Activated T-cell treated with anti-CD3 and anti-CD28 coated beads, Interleukin-2, amount 50 U/mL, for 48 hours (primary cell): ENCODE measurements at regions not wholly inside any gene's neighbourhood (a gene's known extent, or its start where the extent isn't known, plus 50 kb on each side); places are given as distances from the start of the nearest gene placed in this dataset.

Experiments used
- DNase-seq, 2 experiments: peaks; one replicate each; pipeline ENCODE4 v3.0.0-alpha.2; 2020

DNA sequence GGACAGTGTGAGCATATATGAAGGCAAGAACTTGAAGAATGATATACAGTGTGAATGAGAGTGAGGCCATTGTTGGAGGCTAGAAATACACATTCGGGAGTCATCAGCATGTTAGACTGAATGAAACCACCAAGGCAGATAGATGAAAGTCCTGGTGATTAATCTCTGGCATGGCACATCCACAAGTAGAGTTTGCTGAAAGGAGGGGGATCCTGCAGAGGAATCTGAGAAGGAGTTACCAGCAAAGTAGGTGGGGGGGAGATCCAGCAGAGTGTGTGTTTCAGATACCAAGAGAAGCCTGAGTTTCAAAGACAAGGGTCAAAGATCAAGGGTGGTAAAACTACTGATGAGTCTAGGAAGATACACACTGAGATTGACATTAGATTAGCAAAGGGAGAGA lies 426.7 kb upstream of the DCN start:
- DNase-seq = no peak

DNA sequence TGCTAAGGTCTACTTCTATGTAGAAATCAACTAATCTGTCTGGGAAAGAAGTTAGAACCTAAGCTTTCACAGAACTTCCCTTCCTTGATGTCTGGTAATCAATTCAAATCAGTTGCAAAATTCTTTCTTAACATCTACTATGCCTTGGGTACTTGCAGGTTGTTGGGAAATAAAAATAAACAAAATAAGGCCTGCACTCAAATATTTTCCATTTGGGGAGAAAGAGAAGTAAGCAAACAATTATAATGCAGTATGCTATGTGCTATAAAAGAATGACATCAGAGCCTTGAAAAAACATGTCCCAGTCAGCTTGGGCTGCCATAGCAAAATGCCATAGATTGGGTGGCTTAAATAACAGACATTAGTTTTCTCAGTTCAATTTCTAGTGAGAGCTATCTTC lies 425.9 kb upstream of the DCN start:
- DNase-seq = no peak

DNA sequence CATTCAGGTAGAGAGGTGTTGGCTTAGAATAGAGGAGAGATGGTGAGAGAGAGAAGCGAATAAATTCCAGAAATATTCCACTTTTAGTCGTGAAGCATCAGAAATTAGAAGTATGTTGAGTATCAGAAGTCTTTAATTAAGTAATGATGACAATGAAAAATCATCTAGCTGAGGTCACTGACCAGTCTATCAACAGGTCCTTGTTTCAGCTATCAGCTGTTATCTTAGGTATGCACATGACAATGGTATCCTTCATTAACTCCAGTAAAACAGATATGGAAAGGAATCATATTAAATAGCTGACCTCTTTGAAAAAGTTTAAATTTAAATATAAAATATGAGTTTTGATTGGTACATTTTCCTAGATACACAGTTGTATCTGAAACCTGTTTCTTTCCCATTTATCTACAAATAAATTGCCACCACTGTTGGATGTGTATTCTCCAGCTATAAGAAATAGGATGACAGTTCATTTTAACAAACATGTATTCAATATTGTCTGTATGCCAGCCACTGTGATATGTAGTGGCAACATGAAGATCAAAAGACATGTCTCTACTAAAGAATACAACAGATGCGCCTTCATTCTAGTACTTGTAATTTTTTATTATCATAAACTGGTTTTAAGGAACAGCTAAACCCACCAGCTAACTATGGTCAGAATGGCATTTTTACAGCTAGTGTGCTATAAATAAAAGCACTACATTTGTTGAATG lies 424.2 kb upstream of the DCN start:
- no peak for DNase-seq

DNA sequence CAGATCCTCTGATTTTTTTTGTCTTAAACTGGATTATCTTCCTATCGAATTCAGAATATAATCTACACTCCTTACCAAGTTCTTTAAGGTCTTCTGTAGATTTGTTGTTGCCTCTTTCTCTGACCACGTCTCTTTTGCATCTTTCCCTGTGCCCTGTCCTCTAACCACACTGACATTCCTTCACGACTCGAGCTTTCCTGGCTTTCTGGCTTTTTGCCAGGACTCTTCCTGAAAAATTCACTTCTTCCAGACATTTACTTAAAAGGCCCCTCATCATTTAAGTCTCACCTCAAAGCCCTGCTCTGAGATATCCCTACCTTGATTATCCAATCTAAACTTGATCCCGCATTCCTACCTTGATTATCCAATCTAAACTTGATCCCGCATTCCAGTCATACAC lies 422.3 kb upstream of the DCN start:
- no peak for DNase-seq

DNA sequence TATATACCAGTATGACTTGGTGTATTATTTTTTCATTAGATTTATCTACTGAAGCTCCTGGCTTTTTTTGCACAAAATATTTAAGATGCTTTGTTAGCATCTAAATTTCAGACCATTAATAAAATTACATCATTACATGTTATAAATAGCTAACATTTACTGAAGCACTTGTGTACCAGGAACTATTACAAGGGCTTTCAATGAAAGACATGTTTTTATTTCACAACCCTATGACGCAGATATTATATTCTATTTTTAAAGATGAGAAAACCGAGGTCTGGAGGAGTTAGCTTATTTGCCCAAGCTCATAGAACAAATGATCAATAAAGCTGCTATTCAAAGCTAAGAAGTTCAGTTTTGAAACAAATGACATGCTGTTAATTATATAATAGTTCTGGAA lies 420.4 kb upstream of the DCN start:
- no peak for DNase-seq

DNA sequence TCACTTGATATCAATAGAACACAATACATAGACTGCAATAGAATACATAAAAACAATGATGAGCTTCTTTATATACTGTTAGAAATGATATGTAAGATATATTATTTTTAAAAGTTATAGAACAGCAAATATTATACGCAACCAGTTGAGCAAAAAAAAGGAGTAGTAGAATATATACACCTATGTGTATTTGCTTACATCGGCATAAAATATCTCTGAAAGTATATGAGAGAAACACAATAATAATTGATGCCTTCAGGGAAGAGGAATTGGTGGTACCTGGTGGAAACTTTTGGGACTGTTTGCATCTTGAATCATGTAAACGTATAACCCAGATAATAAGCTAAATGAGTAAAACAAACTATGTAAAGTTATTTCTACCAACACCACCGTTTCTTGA lies 418.4 kb upstream of the DCN start:
- no peak for DNase-seq

DNA sequence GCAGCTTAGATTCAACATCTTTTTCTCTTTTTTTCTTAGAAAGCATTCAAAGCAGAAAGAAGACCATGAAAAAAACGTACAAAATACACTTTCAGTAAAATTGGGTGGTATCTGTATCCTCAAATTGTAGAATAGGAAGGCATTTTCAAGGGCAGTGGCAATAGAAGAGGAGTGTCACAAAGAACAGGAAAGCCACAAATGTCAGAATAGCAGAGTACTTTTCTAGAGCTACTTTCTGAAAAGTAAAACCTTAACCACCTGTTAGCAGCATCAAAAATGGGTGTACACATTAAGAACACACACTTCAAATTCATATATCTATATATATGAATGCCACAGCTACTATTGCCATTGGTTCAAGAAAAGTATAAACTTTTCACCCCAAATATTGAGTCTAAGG lies 412.1 kb upstream of the DCN start:
- DNase-seq = no peak

DNA sequence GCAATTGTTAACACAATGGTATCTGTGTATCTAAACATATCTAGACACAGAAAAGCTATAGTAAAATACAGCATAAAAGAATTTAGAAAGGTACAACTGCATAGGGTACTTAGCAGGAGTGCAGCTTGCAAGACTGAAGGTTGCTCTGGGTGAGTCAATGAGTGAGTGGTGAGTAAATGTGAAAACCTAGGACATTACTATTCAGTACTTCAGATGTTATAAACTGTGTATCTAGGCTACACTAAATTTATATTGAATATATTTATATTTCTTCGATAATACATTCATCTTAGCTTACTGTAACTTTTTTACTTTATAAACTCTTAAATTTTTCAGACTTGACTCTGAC lies 409.0 kb upstream of the DCN start:
- no peak for DNase-seq

DNA sequence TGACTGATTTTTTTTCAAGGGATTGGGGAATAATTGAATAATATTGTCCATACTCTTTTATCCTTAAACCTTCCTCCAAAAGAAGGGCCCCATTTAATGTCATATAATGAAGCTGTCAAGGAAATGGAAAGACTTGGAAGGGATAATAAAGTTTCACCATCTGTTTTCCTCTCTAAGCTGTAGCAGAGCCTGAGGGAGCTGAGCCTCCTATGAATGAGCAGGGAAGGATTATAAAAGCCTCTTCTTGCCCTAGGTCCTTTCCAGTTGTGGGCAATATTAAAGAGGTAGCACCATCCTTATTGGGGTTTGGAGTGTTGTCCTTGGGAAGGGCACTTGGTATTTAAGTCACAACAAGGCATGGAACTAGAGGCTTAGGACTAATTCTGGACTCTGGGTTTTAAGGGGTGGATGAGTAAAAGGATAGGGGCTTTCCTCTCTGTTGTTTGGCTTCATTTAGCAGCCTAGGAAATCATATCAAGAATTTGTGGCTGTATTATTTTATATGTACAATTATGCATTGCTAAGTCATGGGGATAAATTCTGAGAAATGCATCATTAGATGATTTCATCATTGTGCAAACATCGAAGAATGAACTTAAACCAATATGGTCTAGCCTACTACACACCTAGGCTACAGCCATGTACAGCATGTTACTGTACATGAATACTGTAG lies 408.5 kb upstream of the DCN start:
- no peak for DNase-seq

DNA sequence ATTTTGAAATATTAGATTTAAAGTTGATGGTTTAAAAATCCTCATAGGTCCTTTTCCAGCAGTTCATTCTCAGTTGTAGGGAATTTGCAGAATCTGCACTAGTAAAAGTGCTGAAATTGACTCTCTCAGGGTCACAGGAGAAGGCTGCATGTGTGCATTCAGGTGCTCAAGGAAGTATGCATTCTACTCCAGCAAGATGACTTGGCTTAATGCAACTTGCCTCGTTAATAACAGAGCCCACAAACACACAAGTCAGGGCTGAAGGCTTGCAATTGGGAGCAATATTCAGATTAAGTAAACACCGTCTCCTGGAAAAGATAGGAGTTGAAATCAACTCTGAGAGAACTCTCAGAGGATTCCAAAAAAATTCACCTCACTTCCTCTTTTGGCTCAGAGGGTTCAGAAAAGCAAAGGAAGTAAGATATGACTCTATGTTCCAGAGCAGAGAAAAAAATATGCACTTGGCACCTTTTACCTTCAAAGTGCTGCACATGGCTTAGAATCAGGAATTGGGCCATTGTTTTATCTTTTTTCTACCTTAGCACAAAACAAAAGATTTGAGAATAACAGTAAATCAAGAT lies 406.3 kb upstream of the DCN start:
- no peak for DNase-seq

DNA sequence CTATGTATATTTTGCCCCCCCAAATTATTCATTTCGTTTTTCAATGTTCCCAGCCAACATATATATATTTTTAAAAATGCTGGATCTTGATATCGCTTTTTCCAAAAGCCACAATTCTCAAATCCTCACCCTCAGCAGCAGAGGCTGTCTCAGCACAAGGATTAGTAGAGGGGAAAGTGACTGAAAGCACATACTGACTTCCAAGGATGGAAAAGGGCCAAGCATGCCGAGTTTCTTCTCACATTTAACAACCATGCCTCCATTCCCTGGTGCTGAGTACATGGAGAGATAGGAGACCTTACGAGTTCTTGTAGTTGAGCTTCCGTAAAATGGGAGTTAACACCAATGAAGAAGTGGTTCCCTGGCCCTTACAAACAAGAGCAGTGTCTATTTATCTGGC lies 403.4 kb upstream of the DCN start:
- no peak for DNase-seq

DNA sequence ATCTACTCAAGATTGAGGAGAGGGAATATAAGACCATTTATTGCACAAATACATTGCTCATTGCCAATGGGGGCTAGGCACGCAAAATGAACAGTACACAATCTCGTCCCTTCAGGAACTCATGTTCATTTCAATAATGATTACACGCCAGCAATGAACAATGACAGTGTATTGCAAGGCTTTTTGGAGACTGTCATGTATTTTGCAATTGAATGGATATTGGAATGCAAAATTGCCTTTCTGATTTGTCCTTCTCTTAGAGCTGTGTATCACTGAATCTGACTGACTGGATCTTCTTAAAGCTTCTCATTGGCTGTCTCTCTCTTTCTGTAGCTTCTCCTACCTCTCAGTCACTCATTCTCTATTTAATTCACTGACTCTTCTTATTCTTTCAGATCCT lies 400.2 kb upstream of the DCN start:
- no peak for DNase-seq

DNA sequence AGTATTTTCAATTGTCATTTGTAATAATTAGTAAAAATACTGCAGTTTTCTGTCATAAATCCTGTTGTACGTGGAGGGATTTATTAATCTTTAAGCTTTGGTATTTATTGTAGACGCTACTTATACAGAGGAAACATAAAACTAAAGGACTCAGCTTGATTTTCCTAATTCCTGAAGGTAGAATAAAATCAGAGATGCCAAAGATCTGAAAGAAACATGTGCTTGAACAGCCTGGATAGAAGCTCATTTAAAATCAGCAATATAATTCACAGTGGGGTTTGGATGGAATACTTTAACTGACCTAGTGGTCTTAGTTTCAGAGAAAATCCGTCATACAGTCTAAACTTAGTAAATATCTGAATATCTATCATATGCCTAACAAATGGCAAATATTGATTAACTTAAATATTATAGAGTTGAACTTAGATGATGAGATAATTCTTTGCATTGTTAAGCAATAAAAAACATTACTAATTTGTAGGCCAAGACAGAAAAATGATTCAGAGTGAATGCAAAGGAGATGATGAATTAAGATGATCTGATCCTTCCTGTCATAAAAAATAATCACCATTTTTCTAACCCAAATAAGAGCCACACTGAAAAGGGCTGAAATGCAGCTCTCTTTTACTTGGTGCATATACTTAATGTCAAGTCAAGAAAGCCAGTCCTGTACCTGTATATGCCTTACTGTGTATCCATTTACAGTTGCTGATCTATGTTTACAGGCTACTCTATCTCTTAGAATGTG lies 397.1 kb upstream of the DCN start:
- no peak for DNase-seq

DNA sequence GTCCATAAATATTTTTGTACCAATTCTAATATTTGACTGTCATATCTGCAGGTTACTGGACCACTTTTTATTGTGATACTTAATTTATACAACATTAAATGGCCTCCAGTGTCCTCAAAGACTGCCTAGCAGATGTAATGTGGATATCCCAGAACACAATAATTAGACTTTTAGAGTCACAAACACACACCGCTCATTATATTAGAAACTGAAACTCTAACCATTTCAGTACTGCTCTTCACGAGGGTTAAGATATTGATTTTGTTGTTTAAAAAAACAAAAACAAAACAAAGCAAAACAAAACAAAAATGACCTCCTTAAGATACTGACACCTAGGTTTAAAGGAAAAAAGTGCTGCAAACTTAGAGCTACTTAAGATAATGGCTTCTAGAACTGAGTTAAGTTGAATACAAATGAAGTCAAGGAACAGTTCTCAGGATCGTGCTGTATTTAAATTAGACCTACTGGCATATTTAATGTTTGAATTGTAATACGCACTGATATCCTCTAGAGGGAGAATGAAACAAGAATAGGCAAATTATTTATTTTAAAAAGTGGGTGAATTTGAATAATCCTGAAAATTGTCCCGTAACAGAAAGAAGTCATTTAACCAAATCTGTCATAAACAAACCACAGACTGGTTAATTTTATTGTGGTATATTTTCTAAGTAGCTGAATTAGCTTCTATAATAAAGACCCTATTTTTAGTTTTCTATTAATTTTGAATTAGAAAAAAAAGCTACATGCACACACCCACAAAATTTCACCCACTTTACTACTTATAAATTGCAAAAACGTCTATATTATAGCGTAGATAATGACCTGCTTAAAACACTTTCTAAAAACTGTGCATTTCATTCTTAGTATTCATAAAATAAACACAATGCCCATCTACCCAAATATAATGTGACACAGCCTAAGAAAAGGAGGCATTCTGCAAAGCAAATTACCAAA lies 395.2 kb upstream of the DCN start:
- no peak for DNase-seq

DNA sequence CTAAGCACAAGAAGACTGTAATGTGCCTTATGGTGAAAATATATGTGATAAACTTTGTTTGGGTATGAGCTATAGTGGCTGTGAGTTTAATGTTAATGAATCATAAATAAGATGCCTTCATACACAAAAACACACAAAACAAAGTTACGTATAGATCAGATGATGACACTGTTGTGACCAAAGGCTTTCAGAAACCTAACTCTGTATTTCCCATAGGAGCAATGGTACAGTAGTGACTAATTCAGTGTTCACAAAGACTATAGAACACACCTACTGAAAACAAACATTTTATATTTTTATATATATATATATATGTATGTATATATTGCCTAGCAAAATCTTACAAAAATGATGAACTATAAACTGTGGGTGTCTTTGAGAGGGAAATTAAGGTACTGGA lies 393.8 kb upstream of the DCN start:
- no peak for DNase-seq

DNA sequence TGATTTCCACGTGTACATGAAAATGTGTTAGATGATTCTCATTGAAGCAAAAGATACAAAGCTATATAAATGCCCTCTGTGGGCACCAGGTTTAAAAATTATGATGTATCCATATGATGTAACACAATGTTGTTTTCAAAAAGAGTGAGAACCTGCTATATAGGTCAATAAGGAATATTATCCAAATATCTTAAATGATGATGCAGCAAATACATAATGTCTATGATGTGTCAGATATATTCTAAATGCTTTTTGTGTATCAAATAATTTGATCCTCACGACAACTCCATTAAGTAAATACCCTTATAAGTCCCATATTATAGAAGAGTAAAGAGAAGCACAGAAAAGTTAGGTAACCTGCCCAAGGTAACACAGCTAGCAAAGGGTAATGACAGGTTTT lies 393.0 kb upstream of the DCN start:
- DNase-seq = no peak

DNA sequence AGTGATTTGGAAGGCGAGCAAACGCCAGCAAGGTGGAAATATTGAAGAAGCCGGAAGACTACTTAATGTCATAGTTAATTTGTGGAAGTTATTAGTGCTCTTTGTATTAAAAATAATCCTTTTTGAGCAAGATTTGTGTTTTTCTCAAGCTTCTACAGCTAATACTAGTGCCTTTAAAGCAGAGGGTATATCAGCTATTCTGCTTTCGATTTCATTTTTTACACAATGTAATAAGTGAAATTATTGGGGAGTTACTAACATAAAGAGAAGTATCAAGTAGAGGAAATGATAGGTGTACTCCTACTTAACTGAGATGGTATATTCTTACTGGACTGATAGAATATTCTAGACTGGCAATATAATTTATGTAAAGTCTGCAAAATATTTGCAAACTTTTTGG lies 392.4 kb upstream of the DCN start:
- no peak for DNase-seq

DNA sequence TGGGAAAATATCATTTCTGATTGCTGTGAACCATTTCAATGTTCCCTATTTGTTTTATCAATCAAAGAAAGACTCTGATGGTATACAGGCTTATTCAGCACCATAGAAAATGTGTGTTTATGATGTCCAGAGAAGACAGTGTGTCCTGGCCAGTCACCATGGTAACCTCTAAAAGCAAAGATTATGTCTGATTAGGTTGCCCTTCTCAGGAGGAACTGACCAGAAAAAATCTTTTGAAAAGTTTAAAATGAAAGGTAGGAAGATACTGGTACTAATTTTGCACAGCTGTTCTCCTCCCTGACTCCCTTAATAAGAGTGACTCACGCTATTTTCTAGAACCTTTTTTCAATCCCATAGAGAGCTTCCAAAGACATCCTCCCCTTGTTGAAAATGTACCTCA lies 391.8 kb upstream of the DCN start:
- no peak for DNase-seq

DNA sequence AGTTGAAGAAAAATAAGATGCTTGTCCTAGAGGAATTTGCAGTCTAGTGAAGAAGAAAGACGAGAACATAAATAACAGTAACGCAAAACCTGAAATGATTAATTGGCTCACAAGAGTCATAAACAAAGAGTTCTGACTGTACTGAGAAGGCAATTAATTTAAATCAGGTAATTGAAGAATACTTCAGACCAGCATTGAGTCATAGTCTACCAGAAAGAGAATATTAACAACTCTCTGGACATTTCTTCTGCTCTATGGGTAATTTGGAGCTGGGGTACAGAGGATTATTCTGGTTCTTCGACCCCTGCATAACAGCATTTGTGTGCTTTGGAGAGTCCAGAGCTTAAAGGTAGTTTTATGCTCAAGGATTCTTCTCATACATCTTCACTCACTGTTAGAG lies 390.3 kb upstream of the DCN start:
- no peak for DNase-seq

DNA sequence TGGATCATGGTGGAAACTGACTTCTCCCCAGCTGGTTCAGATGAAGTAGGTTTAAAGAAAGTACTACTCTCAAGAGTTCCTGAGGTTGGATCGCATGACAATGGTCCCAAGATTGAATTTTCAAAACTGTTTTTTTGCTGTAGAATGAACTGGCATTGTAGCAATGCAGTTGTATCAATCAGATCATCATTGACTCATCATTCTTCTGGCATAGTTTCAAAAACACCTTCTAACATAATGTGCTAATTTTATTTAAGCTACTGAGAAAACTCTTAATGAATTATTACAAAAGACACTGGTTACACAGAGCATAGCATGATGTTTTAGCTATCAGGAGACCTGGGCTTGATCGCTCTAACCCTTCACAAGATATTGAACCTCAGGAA lies 384.5 kb upstream of the DCN start:
- DNase-seq = no peak

DNA sequence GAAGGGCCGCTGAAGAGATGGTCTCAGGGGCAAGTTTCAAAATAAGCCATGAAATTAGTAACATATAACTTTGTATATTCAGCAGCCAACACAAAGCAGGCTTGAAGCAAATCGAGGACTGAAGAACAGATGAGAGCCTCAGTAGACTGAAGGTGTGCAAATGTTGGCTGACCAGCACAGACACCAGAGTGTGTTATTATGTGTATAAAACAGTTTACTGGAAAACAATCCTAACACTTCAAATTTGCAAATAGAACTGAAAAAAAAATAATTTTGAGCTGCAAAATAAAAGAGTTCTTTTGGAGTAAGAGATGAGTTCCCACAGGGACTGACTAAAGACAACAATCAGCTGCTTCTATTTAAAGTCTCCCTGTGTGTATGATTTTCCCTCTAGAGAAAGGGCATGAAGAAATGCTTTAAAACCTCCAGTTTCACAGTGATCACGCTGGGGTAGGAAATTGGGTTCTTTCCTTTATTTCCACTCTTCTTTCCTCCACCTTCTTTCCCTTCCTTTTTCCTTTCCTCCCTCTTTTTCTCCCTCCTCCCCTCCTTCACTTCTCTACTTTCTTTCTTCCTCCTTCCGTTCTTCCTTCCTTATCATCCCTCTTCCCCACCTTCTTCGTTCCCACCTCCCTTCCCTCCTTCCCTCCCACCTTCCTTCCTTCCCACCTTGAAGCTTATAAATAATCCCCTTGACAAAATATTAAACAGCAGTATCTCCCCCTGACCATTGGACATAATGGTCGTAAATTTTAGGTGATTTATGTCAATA lies 383.9 kb upstream of the DCN start:
- no peak for DNase-seq

DNA sequence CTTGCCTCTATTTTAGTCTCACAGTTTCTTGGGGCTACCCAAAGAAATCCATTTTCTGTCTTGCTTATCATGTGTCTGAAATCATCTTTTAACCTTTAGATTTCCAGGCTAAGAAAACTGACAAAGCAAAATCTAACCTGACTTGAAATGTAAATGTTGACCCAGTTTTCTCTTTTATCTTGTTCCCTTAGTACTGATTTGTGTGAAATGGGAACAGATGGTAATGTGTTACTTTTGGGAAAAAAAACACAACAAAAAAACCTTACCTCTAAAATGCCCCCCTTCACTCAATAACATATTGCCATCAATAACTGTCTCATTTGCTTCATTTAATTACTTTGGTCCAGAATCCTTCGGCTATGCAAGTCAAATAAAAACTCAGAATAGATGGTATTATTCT lies 383.2 kb upstream of the DCN start:
- DNase-seq = no peak
